ENCODE measurements at regions not wholly inside any gene's neighbourhood (a gene's known extent, or its start where the extent isn't known, plus 50 kb on each side); places are given as distances from the start of the nearest gene placed in this dataset.

DNA sequence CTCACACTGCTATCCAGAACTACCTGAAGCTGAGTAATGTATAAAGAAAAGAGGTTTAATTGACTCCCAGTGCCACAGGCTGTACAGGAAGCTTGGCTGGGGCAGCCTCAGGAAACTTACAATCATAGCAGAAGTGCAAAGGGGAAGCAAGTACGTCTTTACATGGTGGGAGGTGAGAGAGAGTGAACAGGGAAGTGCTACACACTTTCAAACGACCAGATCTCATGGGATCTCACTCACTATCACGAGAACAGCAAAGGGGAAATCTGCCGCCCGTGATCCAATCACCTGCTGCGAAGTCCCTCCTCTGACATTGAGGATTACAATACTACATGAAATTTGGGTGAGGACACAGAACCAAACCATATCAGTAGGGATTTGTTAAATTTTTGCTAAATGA, 150.4 kb upstream of the NXPH2 start:
- no peak for TF ChIP-seq TEAD4 (IDR thresholded peaks at IDR 0.05)
- no peak for TF ChIP-seq NFIC (IDR thresholded peaks at IDR 0.05)
- TF ChIP-seq EP300 (IDR thresholded peaks at IDR 0.05; ENCODE audit: borderline replicate concordance): no peak
- TF ChIP-seq FOXM1 (IDR thresholded peaks at IDR 0.05; ENCODE audit: borderline replicate concordance, low read depth): no peak
- TF ChIP-seq RAD21 (IDR thresholded peaks at IDR 0.05; ENCODE audit: low read depth): no peak
- TF ChIP-seq YY1 (IDR thresholded peaks at IDR 0.05; ENCODE audit: low read depth): no peak
- no peak for TF ChIP-seq CREB1 (IDR thresholded peaks at IDR 0.05; ENCODE audit: low read depth)
- TF ChIP-seq TAF1 (IDR thresholded peaks at IDR 0.05; ENCODE audit: low read depth): no peak
- TF ChIP-seq ZBTB7A (IDR thresholded peaks at IDR 0.05; ENCODE audit: low read depth): no peak
- TF ChIP-seq, protein P1, sequence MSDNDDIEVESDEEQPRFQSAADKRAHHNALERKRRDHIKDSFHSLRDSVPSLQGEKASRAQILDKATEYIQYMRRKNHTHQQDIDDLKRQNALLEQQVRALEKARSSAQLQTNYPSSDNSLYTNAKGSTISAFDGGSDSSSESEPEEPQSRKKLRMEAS (IDR thresholded peaks at IDR 0.05): no peak
- TF ChIP-seq, protein P2, sequence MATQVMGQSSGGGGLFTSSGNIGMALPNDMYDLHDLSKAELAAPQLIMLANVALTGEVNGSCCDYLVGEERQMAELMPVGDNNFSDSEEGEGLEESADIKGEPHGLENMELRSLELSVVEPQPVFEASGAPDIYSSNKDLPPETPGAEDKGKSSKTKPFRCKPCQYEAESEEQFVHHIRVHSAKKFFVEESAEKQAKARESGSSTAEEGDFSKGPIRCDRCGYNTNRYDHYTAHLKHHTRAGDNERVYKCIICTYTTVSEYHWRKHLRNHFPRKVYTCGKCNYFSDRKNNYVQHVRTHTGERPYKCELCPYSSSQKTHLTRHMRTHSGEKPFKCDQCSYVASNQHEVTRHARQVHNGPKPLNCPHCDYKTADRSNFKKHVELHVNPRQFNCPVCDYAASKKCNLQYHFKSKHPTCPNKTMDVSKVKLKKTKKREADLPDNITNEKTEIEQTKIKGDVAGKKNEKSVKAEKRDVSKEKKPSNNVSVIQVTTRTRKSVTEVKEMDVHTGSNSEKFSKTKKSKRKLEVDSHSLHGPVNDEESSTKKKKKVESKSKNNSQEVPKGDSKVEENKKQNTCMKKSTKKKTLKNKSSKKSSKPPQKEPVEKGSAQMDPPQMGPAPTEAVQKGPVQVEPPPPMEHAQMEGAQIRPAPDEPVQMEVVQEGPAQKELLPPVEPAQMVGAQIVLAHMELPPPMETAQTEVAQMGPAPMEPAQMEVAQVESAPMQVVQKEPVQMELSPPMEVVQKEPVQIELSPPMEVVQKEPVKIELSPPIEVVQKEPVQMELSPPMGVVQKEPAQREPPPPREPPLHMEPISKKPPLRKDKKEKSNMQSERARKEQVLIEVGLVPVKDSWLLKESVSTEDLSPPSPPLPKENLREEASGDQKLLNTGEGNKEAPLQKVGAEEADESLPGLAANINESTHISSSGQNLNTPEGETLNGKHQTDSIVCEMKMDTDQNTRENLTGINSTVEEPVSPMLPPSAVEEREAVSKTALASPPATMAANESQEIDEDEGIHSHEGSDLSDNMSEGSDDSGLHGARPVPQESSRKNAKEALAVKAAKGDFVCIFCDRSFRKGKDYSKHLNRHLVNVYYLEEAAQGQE (IDR thresholded peaks at IDR 0.05; ENCODE audit: low read depth): no peak
- TF ChIP-seq, protein P3, sequence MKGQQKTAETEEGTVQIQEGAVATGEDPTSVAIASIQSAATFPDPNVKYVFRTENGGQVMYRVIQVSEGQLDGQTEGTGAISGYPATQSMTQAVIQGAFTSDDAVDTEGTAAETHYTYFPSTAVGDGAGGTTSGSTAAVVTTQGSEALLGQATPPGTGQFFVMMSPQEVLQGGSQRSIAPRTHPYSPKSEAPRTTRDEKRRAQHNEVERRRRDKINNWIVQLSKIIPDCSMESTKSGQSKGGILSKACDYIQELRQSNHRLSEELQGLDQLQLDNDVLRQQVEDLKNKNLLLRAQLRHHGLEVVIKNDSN (IDR thresholded peaks at IDR 0.05): no peak
- TF ChIP-seq CEBPB (IDR thresholded peaks at IDR 0.05): no peak

All from Ishikawa (cell line).